NT2/D1 (cell line): ENCODE measurements at regions not wholly inside any gene's neighbourhood (a gene's known extent, or its start where the extent isn't known, plus 50 kb on each side); places are given as distances from the start of the nearest gene placed in this dataset.

Source experiments
- SUZ12 ChIP-seq: IDR thresholded peaks from 2 replicates; pipeline ENCODE4 v1.6.1; 2011; ENCODE audit not compliant: insufficient read length, insufficient read depth; ENCODE audit errors: extremely low read depth
- YY1 ChIP-seq: IDR thresholded peaks from 2 replicates; pipeline ENCODE4 v1.6.1; 2011; ENCODE audit not compliant: insufficient read length, insufficient read depth

DNA sequence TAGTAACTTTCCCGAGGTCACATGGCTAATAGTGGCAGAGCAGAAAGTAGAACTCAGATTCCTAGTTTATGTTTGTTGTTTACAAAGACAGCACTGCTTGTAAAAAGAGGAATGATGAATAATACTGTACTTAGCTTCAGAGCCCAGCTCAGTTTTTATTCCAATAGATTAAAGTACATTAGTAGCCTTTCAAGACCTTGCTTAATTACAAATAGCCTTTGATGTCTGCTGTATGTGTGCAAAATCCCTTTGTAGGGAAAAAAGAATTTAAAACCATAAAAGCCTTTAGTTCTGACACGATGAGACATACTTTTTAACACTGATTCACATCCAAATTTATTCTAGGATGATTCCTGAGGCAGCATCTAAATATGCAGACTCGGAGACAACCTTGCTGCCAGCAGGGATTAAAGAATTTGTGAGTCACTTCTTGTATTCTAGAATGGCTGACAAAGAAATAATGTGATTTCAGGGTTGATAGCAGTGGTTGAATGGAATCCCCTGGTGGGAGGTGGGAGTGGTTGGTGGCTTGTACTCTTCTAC lies 324.2 kb upstream of the TGFBR2 start:
- TF ChIP-seq SUZ12 (no peak), YY1 (no peak)
